ENCODE measurements at regions not wholly inside any gene's neighbourhood (a gene's known extent, or its start where the extent isn't known, plus 50 kb on each side); places are given as distances from the start of the nearest gene placed in this dataset.
"Not testable (repeated sequence)": the region's sequence is repeated elsewhere in the genome, so short reads cannot be mapped to it uniquely, and the experiment has no call there.

DNA sequence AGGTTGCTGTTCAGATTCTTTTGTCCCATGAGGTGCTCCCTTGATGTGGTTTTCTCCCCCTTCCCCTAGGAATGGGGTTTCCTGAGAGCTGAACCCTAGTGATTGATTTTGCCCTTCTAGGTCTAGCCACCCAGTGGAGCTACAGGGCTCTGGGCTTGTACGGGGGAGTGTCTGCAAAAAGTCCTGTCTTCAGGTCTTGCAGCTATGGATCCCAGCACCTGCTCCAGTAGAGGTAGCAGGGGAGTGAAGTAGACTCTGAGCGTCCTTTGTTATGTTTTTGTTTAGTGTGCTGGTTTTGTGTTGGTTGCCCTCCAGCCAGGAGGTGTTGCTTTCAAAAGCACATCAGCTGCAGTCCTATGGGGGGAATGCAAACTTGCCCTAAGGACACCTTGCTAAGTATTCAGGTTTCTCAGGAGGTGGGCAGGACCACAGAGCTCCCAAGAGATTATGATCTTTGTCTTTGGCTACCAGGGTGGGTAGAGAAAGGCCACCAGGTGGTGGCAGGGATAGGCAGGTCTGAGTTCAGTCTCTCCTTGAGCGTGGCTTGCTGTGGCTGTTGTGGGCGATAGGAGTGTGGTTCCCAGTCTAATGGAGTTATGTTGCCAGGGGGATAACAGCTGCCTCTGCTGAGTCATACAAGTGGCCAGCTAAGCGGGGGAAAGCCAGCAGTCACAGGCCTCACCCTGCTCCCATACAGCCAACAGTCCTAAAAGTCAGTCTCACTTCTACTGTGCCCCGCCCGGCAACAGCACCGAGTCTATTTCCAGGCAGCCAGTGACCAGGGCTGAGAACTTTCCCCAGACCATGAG lies 92.4 kb upstream of the JCAD start:
- no peaks in the 10 kb centered on the region for H3K27me3 ChIP-seq
- no peak for DNase-seq
- H3K36me3 ChIP-seq = no peaks in the 10 kb centered on the region
- no peak overlapping the region for H3K9ac ChIP-seq (ENCODE audit: low read depth in 2 of 2, low read length in 2 of 2)
- H3K9me3 ChIP-seq = no peaks in the 10 kb centered on the region
- no peaks in the 10 kb centered on the region for H3K4me1 ChIP-seq
- no peak overlapping the region for H3K27ac ChIP-seq
- TF ChIP-seq, protein P1, sequence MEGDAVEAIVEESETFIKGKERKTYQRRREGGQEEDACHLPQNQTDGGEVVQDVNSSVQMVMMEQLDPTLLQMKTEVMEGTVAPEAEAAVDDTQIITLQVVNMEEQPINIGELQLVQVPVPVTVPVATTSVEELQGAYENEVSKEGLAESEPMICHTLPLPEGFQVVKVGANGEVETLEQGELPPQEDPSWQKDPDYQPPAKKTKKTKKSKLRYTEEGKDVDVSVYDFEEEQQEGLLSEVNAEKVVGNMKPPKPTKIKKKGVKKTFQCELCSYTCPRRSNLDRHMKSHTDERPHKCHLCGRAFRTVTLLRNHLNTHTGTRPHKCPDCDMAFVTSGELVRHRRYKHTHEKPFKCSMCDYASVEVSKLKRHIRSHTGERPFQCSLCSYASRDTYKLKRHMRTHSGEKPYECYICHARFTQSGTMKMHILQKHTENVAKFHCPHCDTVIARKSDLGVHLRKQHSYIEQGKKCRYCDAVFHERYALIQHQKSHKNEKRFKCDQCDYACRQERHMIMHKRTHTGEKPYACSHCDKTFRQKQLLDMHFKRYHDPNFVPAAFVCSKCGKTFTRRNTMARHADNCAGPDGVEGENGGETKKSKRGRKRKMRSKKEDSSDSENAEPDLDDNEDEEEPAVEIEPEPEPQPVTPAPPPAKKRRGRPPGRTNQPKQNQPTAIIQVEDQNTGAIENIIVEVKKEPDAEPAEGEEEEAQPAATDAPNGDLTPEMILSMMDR (IDR thresholded peaks at IDR 0.05) = no peak
- intact Hi-C loops (cut with DNase I) = no loop called here
- no peak overlapping the region for H3K4me3 ChIP-seq

DNA sequence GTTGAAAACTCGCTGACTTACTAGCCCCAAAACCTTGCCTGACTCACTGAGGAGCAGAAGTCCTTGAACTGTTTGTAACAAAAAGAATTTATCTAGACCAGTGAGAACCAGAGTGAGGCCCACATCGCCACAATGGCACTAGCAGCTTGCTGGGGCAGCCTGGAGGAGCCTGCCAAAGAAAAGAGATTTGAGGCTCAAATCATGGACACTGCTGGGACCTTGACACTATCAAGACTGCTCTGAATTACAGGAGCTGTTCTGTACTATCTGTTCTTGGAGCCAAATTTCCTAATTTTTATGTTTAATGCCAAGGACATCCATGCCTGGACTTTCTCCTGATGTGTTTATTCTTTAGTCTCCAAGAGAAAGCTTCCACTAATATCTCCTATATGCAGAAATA lies 82.0 kb upstream of the JCAD start:
- H3K4me1 ChIP-seq = no peaks in the 10 kb centered on the region
- H3K27me3 ChIP-seq = no peaks in the 10 kb centered on the region
- no peak overlapping the region for H3K9ac ChIP-seq (ENCODE audit: low read depth in 2 of 2, low read length in 2 of 2)
- intact Hi-C loops (cut with DNase I) = no loop called here
- no peaks in the 10 kb centered on the region for H3K36me3 ChIP-seq
- H3K27ac ChIP-seq = no peak overlapping the region
- no peak overlapping the region for H3K4me3 ChIP-seq
- no peaks in the 10 kb centered on the region for H3K9me3 ChIP-seq
- TF ChIP-seq, protein P1 (IDR thresholded peaks at IDR 0.05) = no peak
- no peak for DNase-seq

DNA sequence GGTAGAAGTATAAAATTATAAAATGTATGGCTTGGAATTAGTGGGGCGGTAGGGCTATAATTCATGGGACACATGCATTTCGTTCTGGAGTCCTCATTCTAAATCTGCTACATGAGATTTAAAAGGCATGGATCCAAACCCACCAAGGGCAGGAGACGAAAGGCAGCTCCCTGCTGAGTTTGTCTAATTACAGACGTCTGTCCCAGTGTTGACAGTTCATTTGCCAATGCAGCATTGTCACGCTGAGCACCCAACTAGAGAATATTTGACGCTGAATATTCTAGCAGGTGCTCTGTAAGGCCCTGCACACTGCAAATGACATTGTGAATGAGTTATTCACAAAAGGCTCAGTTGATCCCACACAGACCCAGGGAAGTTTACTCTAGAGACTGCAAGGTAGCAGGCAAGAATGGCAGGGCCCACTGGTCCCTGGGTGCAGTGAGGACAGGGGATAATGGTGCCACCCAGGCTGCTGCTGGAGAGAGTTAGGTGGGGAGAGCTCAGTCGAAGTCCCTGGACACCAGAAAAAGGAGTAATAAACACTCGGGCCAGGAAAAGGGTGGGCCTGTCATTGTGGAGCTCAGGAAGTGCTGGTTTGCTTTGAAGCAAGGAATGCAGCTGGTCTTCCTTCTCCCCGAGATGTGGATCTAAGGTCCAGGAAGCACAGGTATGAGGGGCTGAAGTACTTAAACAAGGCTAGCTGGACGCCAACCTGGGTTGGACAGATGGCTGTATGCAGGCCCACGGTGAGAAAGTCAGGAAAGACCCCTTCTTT lies 75.0 kb upstream of the JCAD start:
- H3K36me3 ChIP-seq = no peaks in the 10 kb centered on the region
- intact Hi-C loops (cut with DNase I) = no loop called here
- no peak overlapping the region for H3K27ac ChIP-seq
- no peak for DNase-seq
- H3K9ac ChIP-seq (ENCODE audit: low read depth in 2 of 2, low read length in 2 of 2) = no peak overlapping the region
- no peak overlapping the region for H3K4me3 ChIP-seq
- no peaks in the 10 kb centered on the region for H3K27me3 ChIP-seq
- no peaks in the 10 kb centered on the region for H3K4me1 ChIP-seq
- no peaks in the 10 kb centered on the region for H3K9me3 ChIP-seq
- TF ChIP-seq, protein P1 (IDR thresholded peaks at IDR 0.05) = no peak

DNA sequence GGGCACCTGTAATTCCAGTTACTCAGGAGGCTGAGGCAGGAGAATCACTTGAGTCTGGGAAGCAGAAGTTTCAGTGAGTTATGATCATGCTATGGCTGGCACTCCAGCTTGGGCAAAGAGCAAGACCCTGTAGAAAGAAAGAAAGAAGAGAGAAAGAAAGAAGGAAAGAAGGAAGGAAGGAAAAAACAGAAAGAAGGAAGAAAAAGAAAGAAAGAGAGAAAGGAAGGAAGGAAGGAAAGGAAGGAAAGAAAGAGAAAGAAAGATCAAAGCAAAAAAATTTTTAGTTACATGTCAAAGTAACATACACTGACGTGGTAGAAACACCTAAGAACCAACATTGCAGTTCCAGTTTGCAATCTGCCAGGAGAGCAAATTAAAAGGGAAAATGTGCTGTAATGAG lies 73.8 kb upstream of the JCAD start:
- no peak overlapping the region for H3K4me3 ChIP-seq
- intact Hi-C loops (cut with DNase I) = no loop called here
- no peaks in the 10 kb centered on the region for H3K36me3 ChIP-seq
- no peaks in the 10 kb centered on the region for H3K4me1 ChIP-seq
- no peaks in the 10 kb centered on the region for H3K9me3 ChIP-seq
- no peak overlapping the region for H3K27ac ChIP-seq
- no peak for DNase-seq
- TF ChIP-seq, protein P1 (IDR thresholded peaks at IDR 0.05) = no peak
- no peaks in the 10 kb centered on the region for H3K27me3 ChIP-seq
- H3K9ac ChIP-seq (ENCODE audit: low read depth in 2 of 2, low read length in 2 of 2) = no peak overlapping the region

DNA sequence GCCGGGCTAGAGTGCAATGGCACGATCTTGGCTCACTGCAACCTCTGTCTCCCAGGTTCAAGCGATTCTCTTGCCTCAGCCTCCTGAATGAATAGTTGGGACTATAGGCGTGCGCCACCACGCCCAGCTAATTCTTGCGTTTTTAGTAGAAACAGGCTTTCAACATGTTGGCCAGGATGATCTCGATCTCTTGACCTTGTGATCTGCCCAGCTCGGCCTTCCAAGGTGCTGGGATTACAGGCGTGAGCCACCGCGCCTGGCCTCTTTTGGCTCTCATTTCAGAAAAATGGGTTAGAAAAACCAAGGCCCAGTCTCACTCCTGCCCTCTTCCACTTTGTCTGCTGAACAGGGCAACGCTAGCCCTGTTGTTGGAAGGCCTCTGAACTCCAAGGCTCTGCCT lies 72.0 kb upstream of the JCAD start:
- H3K9ac ChIP-seq (ENCODE audit: low read depth in 2 of 2, low read length in 2 of 2); DNase-seq; H3K4me1 ChIP-seq; H3K4me3 ChIP-seq; intact Hi-C loops (cut with DNase I); H3K36me3 ChIP-seq; H3K27me3 ChIP-seq; H3K9me3 ChIP-seq; H3K27ac ChIP-seq: not testable (repeated sequence)

DNA sequence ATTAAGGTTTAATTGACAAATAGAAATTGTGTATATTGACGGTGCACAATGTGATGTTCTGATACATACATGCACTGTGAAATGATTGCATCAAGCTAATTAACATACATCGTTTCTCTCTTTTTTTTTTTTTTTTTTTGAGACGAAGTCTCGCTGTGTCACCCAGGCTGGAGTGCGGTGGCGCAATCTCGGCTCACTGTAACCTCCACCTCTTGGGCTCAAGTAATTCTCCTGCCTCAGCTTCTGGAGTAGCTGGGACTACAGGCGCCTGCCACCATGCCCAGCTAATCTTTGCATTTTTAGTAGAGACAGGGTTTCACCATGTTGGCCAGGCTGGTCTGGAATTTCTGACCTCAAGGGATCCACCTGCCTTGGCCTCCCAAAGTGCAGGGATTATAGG lies 69.9 kb upstream of the JCAD start:
- intact Hi-C loops (cut with DNase I); H3K9me3 ChIP-seq; H3K9ac ChIP-seq (ENCODE audit: low read depth in 2 of 2, low read length in 2 of 2); DNase-seq; H3K4me1 ChIP-seq; H3K27me3 ChIP-seq; H3K36me3 ChIP-seq; H3K27ac ChIP-seq; H3K4me3 ChIP-seq: not testable (repeated sequence)
